ENCODE measurements at regions not wholly inside any gene's neighbourhood (a gene's known extent, or its start where the extent isn't known, plus 50 kb on each side); places are given as distances from the start of the nearest gene placed in this dataset.
"Not testable (repeated sequence)": the region's sequence is repeated elsewhere in the genome, so short reads cannot be mapped to it uniquely, and the experiment has no call there.

DNA sequence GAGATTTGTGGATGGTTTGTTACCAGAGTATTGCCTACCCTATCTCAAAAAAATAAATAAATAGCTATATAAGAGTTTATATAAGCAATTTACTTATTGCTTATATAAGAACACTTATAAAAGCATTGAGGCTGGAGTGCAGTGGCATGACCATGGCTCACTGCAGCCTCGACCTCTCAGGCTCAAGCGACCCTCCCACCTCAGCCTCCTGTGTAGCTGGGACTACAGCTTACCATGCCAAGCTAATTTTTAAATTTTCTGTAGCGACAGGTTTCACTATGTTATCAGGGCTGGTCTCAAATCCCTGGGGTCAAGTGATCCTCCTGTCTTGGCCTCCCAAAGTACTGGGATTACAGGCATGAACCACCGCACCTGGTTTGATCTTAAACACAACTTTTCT lies 170.6 kb downstream of the POTEB3 start:
- TF ChIP-seq, protein P1, sequence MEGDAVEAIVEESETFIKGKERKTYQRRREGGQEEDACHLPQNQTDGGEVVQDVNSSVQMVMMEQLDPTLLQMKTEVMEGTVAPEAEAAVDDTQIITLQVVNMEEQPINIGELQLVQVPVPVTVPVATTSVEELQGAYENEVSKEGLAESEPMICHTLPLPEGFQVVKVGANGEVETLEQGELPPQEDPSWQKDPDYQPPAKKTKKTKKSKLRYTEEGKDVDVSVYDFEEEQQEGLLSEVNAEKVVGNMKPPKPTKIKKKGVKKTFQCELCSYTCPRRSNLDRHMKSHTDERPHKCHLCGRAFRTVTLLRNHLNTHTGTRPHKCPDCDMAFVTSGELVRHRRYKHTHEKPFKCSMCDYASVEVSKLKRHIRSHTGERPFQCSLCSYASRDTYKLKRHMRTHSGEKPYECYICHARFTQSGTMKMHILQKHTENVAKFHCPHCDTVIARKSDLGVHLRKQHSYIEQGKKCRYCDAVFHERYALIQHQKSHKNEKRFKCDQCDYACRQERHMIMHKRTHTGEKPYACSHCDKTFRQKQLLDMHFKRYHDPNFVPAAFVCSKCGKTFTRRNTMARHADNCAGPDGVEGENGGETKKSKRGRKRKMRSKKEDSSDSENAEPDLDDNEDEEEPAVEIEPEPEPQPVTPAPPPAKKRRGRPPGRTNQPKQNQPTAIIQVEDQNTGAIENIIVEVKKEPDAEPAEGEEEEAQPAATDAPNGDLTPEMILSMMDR (conservative IDR thresholded peaks at IDR 0.05), result not testable (repeated sequence)
- TF ChIP-seq ZFX (IDR thresholded peaks at IDR 0.05), result not testable (repeated sequence)

Data from C4-2B (cell line).